ENCODE measurements at regions not wholly inside any gene's neighbourhood (a gene's known extent, or its start where the extent isn't known, plus 50 kb on each side); places are given as distances from the start of the nearest gene placed in this dataset.

DNA sequence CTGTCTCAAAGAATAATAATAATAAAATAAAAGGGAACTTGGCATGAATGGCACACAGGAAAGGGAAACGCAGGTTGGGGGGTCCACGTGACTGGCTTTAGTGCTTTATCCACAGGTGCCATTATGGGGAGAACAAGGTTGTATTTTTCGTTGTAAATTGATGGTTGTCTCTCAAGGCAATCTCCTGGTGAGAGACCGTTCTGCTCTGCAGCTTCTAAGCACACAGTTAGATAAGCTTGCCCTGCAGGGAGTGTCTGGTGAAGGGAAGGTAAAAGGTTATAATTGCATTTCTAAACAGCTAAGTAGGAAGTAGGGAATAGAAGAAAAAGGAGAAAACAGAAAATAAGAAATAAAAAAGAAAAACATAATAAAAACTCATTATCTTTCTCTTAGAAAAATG, 69.1 kb upstream of the CPSF6 start:
- TF ChIP-seq POLR2A (IDR thresholded peaks at IDR 0.05) (no peak), EP300 (IDR thresholded peaks at IDR 0.05) (no peak)
- TF ChIP-seq, protein P1, sequence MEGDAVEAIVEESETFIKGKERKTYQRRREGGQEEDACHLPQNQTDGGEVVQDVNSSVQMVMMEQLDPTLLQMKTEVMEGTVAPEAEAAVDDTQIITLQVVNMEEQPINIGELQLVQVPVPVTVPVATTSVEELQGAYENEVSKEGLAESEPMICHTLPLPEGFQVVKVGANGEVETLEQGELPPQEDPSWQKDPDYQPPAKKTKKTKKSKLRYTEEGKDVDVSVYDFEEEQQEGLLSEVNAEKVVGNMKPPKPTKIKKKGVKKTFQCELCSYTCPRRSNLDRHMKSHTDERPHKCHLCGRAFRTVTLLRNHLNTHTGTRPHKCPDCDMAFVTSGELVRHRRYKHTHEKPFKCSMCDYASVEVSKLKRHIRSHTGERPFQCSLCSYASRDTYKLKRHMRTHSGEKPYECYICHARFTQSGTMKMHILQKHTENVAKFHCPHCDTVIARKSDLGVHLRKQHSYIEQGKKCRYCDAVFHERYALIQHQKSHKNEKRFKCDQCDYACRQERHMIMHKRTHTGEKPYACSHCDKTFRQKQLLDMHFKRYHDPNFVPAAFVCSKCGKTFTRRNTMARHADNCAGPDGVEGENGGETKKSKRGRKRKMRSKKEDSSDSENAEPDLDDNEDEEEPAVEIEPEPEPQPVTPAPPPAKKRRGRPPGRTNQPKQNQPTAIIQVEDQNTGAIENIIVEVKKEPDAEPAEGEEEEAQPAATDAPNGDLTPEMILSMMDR (IDR thresholded peaks at IDR 0.05) = no peak

Measured in ovary (tissue), 3 donors.